Dermis blood vessel endothelial cell (primary cell): ENCODE measurements at regions not wholly inside any gene's neighbourhood (a gene's known extent, or its start where the extent isn't known, plus 50 kb on each side); places are given as distances from the start of the nearest gene placed in this dataset.
"Not testable (repeated sequence)": the region's sequence is repeated elsewhere in the genome, so short reads cannot be mapped to it uniquely, and the experiment has no call there.

Experiments used
- DNase-seq: peaks from one replicate; pipeline ENCODE4 v3.0.0; 2010

DNA sequence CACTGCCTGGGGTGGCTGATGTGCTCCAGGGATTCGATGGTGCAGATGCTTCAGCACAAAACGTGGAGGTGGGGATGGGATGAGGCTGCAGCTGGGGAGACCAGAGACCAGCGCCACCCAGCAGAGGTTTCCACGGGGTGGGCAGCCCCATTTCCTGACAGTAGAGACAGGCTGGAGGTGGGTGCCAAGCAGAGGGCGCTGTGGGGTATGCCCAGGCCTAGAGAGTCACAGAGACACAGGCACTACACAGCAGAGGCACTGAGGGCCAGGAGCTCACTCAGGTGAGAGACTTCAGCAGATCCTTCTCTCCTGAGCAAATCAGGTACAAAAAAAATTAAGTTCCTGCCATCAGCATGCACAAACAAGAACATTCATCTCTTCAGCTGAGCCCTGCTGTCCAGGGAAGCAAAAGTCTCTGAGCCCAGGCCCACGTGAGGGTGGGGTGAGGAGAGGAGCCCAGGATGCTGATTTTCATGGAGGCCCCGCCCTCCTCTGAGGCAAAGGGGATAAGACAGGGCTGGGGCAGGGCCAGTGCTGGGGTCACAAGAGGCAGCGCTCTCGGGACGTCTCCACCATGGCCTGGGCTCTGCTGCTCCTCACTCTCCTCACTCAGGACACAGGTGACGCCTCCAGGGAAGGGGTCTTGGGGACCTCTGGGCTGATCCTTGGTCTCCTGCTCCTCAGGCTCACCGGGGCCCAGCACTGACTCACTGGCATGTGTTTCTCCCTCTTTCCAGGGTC, 53.1 kb downstream of the GGTLC2 start:
- no peak for DNase-seq

DNA sequence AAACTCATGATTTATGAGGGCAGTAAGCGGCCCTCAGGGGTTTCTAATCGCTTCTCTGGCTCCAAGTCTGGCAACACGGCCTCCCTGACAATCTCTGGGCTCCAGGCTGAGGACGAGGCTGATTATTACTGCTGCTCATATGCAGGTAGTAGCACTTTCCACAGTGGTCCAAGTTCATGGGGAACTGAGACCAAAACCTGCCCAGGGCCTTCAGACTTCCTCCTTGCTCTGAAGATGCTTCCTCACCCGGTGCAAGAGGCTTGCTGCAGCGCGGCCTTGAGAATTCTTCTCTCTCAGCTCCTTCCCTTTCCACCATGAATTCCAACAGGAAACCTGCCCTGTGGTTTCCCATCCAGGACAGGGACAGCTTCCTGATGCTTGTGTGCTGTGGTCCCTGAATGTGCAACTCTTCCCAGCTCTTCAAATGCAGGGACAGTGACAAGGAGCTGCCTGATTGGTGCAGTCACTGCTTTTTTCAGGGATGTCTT, 53.9 kb downstream of the GGTLC2 start:
- DNase-seq: no peak

DNA sequence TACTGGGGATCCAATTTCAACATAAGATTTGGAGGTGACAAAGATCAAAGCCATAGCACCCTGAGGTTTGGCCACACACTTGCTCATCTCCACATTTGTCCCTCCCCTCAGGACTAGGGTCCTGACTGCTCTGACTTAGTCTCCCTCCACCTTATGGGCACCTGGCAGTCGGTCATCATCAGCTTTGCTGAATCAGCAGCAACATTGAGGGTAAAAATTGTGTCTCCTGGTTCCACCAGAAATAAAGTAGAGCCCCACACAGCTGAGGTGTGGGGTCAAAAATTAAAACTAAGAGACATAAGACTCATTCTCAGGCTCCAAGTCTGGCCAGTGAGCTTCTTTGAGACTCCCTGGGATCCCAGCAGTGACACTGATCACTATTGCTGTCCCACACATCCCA, 56.2 kb downstream of the GGTLC2 start:
- DNase-seq: no peak

DNA sequence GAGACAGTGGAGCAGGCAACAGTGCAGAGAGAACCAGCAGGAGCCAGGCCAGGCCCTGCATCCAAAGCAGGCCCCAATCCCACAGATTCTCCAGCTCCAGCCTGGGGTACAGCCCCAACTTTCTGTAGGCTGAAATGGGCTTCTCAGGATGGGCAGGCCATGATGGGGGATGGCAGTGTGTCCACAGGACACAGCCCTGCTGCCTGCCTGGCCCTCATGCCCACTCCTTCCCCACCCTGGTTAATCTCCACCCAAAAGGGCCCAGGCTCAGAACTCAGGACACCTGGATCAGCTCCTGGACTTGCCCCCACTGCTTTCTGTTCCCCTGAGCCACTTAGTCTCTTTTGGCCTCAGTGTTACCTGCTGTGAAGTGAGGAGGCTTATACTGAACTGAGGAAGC, 57.1 kb downstream of the GGTLC2 start:
- DNase-seq: not testable (repeated sequence)

DNA sequence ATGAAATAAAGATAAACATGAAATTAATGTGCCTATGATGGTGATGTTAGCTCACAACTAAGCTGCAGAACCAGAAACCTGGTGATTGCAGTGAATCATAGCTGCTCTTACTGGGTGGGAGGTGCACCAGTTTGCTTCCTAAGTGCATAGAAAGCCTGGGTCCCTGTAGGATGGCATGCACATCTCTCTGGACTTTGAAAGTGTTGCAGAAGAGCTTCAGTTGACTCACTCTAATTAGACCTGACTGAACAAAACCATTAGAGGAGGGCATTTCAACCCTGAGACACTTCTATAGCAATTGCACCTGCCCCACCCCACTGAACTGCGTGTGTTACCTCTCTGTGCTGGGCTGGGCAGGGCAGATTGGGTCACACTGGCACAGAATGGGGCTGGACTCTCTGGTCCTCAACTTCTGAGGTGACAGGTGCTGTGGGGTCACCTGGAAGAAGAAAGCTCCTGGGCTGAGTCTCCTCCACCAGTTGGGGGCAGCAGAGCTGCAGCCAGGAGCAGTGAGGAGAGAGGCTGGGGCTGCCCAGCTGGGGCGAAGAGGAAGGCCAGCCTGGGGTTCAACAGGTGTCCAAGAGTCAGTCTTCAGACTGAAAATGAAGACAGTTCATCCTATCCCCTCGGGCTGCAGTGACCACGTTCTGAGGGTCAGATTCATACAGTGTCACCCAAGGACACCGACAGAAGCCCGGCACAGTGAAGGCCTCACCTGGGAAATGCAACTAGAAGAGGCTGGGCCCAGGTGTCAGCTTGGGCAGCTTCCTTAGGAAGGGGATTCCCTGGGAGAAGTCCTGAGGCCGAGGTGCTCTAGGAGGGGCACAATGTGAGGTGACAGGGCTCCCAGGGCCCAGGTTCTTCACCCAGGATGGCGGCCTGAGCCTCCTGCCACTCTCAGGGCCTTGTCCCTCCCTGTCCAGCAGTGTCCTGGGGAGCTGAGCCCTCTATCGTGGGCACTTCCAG, 58.1 kb downstream of the GGTLC2 start:
- DNase-seq: no peak

DNA sequence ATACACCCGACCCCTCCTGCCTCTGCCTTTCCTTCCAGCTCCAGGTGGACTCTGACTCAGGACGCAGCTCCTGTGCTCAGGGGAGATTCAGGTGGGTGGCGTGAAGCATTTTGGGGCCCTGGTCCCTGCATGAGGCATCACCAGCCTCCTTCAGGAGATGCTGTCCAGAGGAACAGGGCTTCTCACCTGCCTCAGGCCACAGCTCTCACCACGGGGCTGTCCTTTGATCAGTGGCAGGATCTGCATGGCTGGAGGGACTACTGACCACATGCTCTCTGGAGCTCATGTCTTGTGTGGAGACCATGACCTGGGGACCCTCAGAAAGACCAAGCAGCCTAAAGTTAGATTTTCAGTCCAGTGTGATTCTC, 58.8 kb downstream of the GGTLC2 start:
- no peak for DNase-seq

DNA sequence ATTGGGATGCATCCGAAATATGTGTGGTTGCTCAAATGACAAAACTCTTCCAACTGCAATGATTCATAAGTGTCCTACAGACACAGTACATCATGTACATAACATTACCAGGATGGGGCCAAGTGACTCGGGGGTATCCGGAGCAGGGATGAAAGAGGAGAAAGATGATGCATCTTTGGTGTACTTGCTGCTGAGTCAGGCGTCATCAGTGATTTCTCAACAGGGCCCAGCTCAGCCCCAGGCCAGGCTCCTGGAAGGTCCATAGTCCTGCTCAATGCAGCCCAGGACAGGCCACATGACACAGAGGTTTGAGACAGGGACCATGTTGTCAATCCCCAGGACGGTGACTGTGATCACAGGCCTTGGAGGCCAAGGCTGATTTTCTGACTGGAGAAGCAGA, 59.3 kb downstream of the GGTLC2 start:
- DNase-seq: no peak

DNA sequence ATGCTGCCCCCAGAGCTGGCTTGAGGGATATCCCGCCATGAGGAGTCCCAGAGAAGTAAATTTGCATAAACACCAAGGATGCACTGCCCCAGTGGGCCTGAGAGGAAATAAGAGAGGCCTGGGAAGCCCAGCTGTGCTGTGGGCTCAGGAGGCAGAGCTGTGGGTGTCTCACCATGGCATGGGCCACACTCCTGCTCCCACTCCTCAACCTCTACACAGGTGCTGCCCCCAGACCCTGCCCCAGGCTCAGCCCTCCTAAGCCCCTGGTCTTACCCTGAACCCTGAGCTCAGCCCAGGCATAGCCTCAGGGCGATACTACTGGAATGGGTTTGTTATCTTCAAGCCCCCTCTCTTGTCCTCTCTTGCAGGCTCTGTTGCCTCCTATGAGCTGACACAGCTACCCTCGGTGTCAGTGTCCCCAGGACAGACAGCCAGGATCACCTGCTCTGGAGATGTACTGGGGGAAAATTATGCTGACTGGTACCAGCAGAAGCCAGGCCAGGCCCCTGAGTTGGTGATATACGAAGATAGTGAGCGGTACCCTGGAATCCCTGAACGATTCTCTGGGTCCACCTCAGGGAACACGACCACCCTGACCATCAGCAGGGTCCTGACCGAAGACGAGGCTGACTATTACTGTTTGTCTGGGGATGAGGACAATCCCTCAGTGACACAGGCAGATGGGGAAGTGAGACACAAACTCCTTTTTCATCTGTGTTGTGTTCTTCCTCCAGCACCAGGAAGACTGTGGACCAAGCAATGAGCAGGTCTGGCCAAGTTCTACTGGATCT, 59.9 kb downstream of the GGTLC2 start:
- DNase-seq: no peak

DNA sequence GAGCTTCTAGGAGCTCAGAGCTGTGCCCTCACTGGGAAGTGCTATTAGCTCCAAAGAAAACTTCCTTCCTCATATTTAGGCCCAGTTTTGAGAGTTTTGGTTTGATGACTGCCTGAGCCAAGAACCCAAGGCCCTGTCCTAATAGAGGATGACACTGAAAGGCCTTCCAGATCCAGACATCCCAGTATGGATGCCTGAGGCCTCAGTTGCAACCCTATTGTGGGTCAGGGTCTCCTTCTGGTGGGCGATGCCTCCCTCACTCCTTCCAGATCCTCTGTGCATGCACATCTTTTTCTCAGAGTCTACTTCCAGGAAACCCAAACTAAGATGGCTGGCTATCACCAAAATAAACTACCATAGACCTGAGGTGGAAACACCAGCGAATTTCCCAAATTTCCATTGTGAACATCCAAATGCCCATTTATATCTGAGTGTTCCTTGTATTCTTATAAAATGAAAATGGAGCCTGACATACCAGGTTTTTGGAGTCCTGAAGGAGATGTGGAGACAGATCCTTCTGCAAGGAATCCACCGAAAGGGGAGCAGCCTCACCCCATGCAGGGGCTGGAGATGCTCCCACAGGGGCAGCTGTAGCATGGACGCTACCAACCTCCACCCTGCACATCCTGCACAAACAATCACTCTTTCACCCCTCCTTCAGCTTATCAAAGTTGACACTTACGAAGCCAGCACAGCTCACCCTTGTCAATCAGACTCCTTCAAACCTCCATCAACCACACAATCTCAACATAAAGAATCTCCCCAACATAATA, 61.1 kb downstream of the GGTLC2 start:
- no peak for DNase-seq

DNA sequence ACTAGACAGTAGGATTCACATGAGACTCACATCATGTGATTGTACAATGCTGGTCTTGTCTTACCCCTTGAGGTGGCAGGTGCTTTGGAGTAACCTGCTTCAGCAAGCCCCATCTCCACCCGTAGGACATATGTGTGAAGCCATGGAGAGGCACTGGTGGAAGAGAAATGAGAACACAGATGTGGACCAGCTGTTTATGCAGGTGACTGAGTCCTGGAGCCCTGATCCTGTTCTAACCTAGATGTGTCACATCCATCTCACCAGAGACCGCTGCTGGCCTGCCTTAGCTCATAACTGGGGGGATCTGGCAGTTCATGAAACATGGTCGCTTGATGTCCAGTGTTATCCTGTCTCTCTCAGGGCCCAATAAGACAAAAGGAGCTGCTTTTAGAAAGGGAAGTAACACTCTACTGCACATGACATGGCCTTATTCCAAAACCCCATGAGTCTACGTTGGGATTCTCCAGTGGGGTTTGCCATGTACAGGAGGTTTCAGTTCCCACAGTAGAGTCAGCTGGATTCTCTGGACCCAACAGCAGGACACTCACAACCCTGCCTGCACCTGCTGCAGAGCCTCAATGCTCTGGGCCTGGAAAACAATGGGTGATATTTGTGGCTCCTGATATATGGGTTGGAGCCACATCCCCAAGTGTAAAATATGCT, 62.0 kb downstream of the GGTLC2 start:
- no peak for DNase-seq

DNA sequence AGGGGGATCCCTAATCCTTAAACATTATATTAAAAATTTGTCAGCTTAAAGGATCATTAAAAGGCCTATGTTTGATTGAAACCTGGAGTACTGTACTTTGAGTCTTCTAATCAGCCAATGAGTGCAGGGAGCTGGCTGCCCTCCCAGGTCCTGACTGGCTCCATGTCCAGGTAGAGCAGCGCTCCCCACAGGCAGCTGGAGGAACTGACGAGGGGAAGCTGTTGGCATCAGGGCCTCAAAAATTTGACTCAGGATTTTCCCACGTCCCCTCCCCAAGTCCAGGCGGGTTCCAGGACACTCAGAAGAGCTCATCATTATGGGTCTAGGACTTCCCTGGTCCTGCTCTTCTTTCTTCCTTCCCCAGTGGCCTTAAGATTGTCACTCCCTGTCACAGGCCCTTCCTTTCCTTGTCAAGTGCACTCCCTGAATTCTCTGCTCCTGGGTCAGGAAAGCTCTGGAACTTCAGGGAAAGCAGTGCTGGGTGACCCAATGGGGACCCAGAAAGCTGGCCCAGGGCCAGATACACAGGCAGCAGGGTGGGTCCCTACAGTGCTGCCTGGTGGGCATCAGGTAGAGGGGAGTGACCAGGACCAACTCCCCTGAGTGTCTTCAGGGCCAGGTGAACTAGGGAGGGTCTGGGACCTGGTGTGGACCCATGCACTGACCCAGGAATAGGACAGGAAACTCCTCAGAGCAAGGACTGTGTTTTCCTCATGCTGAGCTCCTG, 65.5 kb downstream of the GGTLC2 start:
- peak; percentile 15 for DNase-seq

DNA sequence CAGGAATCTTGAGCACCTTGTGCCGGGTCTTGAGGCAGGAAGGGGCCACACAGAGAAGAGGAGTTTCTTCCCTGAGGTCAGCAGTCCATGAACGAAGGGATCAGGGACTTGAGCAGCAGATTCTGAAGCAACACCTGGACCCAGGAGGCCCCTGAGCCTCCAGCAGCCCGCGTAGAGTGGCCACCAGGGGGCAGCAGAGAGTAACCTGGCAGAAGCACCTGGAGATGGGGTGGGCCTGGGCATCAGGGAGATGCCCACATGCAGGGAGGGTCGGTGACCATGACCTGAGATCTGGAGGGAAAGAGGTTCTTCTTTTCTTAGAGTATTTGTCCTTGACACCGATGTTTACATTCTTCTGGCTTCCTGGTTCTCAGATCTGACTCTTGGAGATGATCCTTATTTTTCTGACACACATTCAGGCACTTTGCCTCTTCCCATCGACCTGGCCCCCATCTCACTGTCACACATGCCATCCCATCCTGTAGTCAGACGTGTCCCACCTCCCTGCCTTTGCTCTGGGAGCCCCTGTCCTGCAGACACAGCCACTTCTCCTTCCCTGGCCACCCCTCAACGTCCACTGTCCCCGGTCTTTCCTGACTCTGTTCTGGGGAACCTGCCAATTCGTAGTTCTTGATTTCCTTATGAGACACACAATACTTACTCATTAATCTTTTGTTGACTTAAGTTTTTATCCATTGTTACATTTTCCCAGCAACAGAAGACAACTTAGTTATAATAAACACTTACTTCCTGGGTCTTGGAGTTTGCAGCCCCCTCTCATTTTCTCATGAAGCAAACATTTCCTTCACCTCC, 66.5 kb downstream of the GGTLC2 start:
- peak; percentile 64 for DNase-seq

DNA sequence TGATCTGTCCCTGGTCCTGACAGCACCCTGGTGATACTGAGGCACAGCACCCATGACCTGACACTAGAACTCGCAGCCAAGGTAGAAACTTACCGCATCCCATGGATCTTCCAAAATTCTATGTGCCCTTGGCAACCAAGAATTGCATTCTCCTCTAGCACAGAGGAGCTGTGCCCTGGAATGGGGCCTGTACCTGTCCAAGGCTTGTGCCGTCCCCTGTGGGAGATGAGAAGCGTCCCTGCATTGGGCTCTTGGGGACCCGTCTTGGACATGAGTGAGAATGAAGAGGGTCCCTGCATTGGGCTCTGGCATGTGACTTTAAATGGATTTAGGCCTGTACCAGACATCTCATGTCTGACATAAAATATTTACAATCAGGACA, 67.1 kb downstream of the GGTLC2 start:
- no peak for DNase-seq

DNA sequence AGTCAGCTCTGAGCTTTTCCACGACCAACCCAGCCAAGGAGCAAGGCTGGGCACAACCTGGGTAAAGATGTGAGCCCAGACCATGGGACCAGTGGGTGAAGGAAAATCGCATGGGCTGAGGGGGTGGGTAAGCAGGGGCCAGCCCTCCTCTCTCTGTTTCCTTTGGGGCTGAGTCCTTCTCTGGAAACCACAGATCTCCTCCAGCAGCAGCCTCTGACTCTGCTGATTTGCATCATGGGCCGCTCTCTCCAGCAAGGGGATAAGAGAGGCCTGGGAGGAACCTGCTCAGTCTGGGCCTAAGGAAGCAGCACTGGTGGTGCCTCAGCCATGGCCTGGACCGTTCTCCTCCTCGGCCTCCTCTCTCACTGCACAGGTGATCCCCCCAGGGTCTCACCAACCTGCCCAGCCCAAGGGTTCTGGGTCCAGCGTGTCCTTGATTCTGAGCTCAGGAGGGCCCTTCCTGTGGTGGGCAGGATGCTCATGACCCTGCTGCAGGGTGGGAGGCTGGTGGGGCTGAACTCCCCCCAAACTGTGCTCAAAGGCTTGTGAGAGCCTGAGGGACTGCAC, 67.8 kb downstream of the GGTLC2 start:
- DNase-seq: no peak

DNA sequence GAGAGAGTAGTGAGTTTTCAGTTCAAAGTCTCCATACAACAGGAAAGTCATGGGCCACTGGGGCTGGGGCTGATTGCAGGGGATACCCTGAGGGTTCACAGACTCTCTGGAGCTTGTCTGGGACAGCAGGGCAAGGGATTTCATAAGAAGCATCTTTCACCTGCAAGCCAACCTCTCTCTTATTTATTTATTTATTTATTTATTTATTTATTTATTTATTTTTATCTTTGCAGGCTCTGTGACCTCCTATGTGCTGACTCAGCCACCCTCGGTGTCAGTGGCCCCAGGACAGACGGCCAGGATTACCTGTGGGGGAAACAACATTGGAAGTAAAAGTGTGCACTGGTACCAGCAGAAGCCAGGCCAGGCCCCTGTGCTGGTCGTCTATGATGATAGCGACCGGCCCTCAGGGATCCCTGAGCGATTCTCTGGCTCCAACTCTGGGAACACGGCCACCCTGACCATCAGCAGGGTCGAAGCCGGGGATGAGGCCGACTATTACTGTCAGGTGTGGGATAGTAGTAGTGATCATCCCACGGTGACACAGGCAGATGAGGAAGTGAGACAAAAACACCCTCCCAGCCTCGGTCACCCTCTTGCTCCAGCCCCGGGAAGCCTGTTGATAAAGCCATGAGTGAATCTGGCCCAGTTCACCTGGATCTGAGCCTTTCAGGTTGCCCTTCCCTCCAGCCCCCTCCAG, 68.4 kb downstream of the GGTLC2 start:
- no peak for DNase-seq

DNA sequence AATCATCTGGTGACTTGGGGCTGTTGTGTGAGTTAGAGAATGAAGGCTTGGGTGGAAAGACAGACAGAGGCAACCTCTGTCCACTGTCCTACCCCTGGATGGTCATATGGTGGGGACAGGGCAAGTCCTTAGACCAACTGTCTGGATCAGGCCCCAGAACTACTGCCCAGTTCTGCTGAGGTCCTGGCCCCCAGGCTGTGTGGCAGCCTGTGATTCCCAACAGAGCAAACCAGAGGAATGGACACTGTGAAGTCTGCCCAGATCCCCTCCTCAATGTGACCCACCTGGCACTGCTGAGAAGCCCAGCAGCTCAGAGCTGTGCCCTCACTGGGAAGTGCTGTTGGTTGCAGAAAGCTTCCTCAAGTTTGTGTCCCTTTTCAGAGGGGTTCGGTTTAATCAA, 69.0 kb downstream of the GGTLC2 start:
- no peak for DNase-seq

DNA sequence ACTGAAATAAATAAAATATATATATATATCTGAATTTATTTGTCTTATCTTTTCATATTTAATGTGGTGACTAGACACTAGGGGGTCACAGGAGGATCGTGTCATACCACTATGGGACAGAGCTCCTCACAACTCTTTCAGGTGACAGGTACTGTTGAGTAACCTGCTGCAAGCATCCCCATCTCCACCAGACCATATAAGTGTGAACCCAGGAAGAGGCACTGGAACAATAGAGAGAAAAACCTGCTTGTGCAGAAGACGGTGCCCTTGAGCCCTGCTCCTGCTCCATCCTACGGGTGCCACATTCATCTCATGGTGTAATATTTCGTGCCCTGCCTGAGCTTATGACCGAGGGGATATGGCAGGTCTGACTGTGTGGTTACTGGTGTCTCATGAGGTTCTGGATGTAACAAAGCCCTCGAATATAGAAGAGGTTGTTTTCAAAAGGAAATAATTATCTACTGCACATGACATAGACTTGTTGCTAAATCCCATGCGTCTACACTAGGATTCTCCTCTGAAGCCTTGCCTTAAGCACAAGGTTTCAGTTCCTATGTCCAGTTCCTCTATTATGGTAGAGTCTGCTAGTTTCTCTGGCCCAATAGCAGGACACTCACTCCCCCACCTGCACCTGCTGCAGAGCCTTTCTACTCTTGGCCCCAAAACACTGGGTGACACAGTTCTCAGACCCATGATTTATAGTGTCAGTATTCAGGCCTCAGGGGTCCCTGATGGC, 70.4 kb downstream of the GGTLC2 start:
- no peak for DNase-seq

DNA sequence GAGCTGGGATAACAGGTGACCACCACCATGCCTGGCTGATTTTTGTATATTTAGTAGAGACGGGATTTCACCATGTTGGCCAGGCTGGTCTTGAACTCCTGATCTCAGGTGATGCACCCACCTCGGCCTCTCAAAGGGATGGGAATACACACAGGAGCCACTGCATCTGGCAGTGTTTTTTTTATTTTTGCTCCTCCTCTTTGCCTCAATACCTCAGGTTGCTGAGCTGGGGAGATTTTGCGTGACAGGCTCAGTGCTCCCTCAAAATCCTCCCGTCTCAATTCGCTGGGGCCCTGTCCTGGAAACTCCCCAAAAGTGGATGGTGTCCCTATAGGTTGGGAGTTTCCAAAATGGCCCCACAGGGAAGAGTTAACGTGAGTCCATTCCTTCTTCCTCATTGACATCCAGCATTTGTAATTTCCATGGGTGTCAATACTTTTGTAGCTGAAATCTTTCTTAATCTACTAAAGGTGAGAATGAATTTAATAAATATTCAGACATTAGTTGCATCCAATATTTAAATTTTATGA, 71.8 kb downstream of the GGTLC2 start:
- DNase-seq: no peak
